CD4-positive, alpha-beta T cell treated with Interleukin-15 for 4 hours (primary cell): ENCODE measurements at regions not wholly inside any gene's neighbourhood (a gene's known extent, or its start where the extent isn't known, plus 50 kb on each side); places are given as distances from the start of the nearest gene placed in this dataset.

Source experiments
- DNase-seq: peaks from one replicate; pipeline ENCODE4 v3.0.0-alpha.2; 2020; ENCODE audit warnings: low spot score

GRCh38 chr4:132542228-132542627 is 606.9 kb upstream of the PCDH10 start:
- DNase-seq: no peak

- no peak for DNase-seq
These were observed 600.6 kb upstream of the PCDH10 start for GRCh38 chr4:132548463-132548862.

- no peak for DNase-seq
These were observed 592.8 kb upstream of the PCDH10 start for GRCh38 chr4:132556316-132556715.

GRCh38 chr4:132557660-132558059 is 591.4 kb upstream of the PCDH10 start:
- no peak for DNase-seq

GRCh38 chr4:132564920-132565319 is 584.2 kb upstream of the PCDH10 start:
- no peak for DNase-seq

GRCh38 chr4:132565542-132565941 is 583.6 kb upstream of the PCDH10 start:
- DNase-seq: no peak

- no peak for DNase-seq
These were observed 576.9 kb upstream of the PCDH10 start for GRCh38 chr4:132572210-132572609.

- no peak for DNase-seq
These were observed 561.5 kb upstream of the PCDH10 start for GRCh38 chr4:132587626-132588025.

- no peak for DNase-seq
These were observed 556.8 kb upstream of the PCDH10 start for GRCh38 chr4:132592340-132592739.

- no peak for DNase-seq
These were observed 556.2 kb upstream of the PCDH10 start for GRCh38 chr4:132592850-132593249.

GRCh38 chr4:132593717-132594400 is 555.2 kb upstream of the PCDH10 start:
- no peak for DNase-seq

- DNase-seq: no peak
These were observed 552.9 kb upstream of the PCDH10 start for GRCh38 chr4:132596186-132596585.

GRCh38 chr4:132605551-132605950 is 543.5 kb upstream of the PCDH10 start:
- no peak for DNase-seq

- no peak for DNase-seq
These were observed 534.4 kb upstream of the PCDH10 start for GRCh38 chr4:132614682-132615081.

GRCh38 chr4:132619968-132620367 is 529.1 kb upstream of the PCDH10 start:
- DNase-seq: no peak

GRCh38 chr4:132642016-132642817 is 506.9 kb upstream of the PCDH10 start:
- DNase-seq: no peak

- no peak for DNase-seq
These were observed 502.9 kb upstream of the PCDH10 start for GRCh38 chr4:132646186-132646585.

GRCh38 chr4:132651196-132651595 is 497.9 kb upstream of the PCDH10 start:
- no peak for DNase-seq

GRCh38 chr4:132660181-132660580 is 488.9 kb upstream of the PCDH10 start:
- DNase-seq: no peak

GRCh38 chr4:132662456-132662855 is 486.6 kb upstream of the PCDH10 start:
- DNase-seq: no peak

GRCh38 chr4:132669786-132670185 is 479.3 kb upstream of the PCDH10 start:
- DNase-seq: no peak

GRCh38 chr4:132670557-132670956 is 478.5 kb upstream of the PCDH10 start:
- no peak for DNase-seq

GRCh38 chr4:132683957-132684356 is 465.1 kb upstream of the PCDH10 start:
- DNase-seq: no peak

GRCh38 chr4:132691026-132691425 is 458.1 kb upstream of the PCDH10 start:
- DNase-seq: no peak
